PC-3 (cell line): ENCODE measurements at regions not wholly inside any gene's neighbourhood (a gene's known extent, or its start where the extent isn't known, plus 50 kb on each side); places are given as distances from the start of the nearest gene placed in this dataset.

Source experiments
- ATAC-seq: fragments of 200-7000 bp; cut with Tn5 transposase; 2 replicates; pipeline ENCODE4 v1.9.1; 2020; ENCODE audit warnings: mild to moderate bottlenecking, moderate library complexity
- BruUV-seq: library from RNA; stranded (reverse); fragments of 400-500 nt; replicated peaks from 2 replicates; lab custom pipeline; 2021; lab: Mats Ljungman, UMichigan
- CTCF ChIA-PET: fragments of 300-600 bp; sonication (Branson Sonifier 250); formaldehyde crosslinking; loops from one replicate; lab custom pipeline; 2022; ENCODE audit warnings: antibody characterized with exemption; lab: Charles Lee
- POLR2A ChIA-PET: fragments of 300-600 bp; sonication (Branson Sonifier 250); formaldehyde crosslinking; loops from one replicate; lab custom pipeline; 2022; ENCODE audit warnings: antibody characterized with exemption; ENCODE audit not compliant: unreplicated experiment; lab: Charles Lee
- DNase-seq: peaks from one replicate; pipeline ENCODE4 v3.0.0-alpha.2; 2015
- H2AFZ ChIP-seq: fragments of 300-600 bp; sonication (generic); 2 replicates; pipeline ENCODE4 v1.6.0; 2016; ENCODE audit warnings: antibody characterized with exemption, low read length
- H3F3A ChIP-seq: fragments of 300-600 bp; sonication (generic); one replicate; pipeline ENCODE4 v1.6.0; 2017; ENCODE audit warnings: antibody characterized with exemption, low read length, control low read depth, mild to moderate bottlenecking; ENCODE audit not compliant: unreplicated experiment
- H3K27ac ChIP-seq: fragments of 300-600 bp; sonication (generic); 2 replicates; pipeline ENCODE4 v1.5.1; 2016; ENCODE audit warnings: mild to moderate bottlenecking, low read length
- H3K27me3 ChIP-seq: fragments of 300-600 bp; sonication (generic); 2 replicates; pipeline ENCODE4 v1.6.1; 2016; ENCODE audit warnings: low read length, mixed read lengths
- H3K36me3 ChIP-seq: fragments of 300-600 bp; sonication (generic); 2 replicates; pipeline ENCODE4 v1.6.1; 2016; ENCODE audit warnings: low read depth, mixed run types, low read length, mixed read lengths
- H3K4me1 ChIP-seq: fragments of 300-600 bp; sonication (generic); 2 replicates; pipeline ENCODE4 v1.5.1; 2016; ENCODE audit warnings: low read length; ENCODE audit not compliant: insufficient read depth
- H3K4me2 ChIP-seq: fragments of 300-600 bp; sonication (generic); 2 replicates; pipeline ENCODE4 v1.6.0; 2016; ENCODE audit warnings: low read length
- H3K4me3 ChIP-seq: fragments of 300-600 bp; sonication (generic); 2 replicates; pipeline ENCODE4 v1.5.1; 2016; ENCODE audit warnings: mild to moderate bottlenecking, low read length, mixed read lengths
- H3K79me2 ChIP-seq: fragments of 300-600 bp; sonication (generic); 2 replicates; pipeline ENCODE4 v1.6.1; 2017; ENCODE audit warnings: low read length, mixed read lengths
- H3K9ac ChIP-seq: fragments of 300-600 bp; sonication (generic); 2 replicates; pipeline ENCODE4 v1.6.0; 2016; ENCODE audit warnings: mild to moderate bottlenecking, low read length
- H3K9me2 ChIP-seq: fragments of 300-600 bp; sonication (generic); replicated peaks from 2 replicates; pipeline ENCODE4 v1.6.1; 2016; ENCODE audit warnings: mixed run types, low read length, mixed read lengths
- H3K9me3 ChIP-seq: fragments of 300-600 bp; sonication (generic); 2 replicates; pipeline ENCODE4 v1.6.1; 2016; ENCODE audit warnings: low read length, mixed read lengths
- H4K20me1 ChIP-seq: fragments of 300-600 bp; sonication (generic); 2 replicates; pipeline ENCODE4 v1.6.1; 2016; ENCODE audit warnings: low read length, mixed read lengths
- EZH2 ChIP-seq: fragments of 300-600 bp; sonication (generic); IDR thresholded peaks from one replicate; pipeline ENCODE4 v1.6.1; 2017; ENCODE audit warnings: antibody characterized with exemption, mild to moderate bottlenecking, low read length; ENCODE audit not compliant: unreplicated experiment
- EZH2phosphoT487 ChIP-seq: fragments of 300-600 bp; sonication (generic); IDR thresholded peaks from 2 replicates; pipeline ENCODE4 v1.6.1; 2018; ENCODE audit warnings: mild to moderate bottlenecking, antibody characterized with exemption, low read length, borderline replicate concordance
- intact Hi-C: fragments of 100-400 bp; cut with micrococcal nuclease; formaldehyde crosslinking; loops from 2 replicates; pipeline ENCODE4 v1.9.0; 2023
- TF ChIP-seq, protein P1 (sequence below): fragments of 300-600 bp; sonication (generic); conservative IDR thresholded peaks from 2 replicates; pipeline ENCODE4 v1.5.1; 2017; ENCODE audit warnings: antibody characterized with exemption, low read depth, mild to moderate bottlenecking, low read length

GRCh38 chr5:51494821-51495220 is 111.6 kb downstream of the ISL1 start:
- intact Hi-C loops, result loop anchor here (5.0 to 10.0 kb wide), 3 partner anchors 77 to 370 kb away; partner anchors contain the start of gene ISL1
- Histone ChIP-seq H3K4me3 (no peak overlapping the region), H3K9ac (no peak overlapping the region), H3K27ac (no peak overlapping the region), H3F3A (no peaks in the 10 kb centered on the region), H4K20me1 (no peaks in the 10 kb centered on the region), H3K79me2 (no peaks in the 10 kb centered on the region), H2AFZ (no peak overlapping the region), H3K27me3 (no peaks in the 10 kb centered on the region), H3K4me1 (peaks cover 12% of the 10 kb centered on the region), H3K9me2 (no peaks in the 10 kb centered on the region), H3K9me3 (no peaks in the 10 kb centered on the region), H3K36me3 (no peaks in the 10 kb centered on the region), H3K4me2 (0 out of 2 replicates have a peak overlapping the region, but pooled peaks have one; percentile 53)
- POLR2A ChIA-PET, result no interaction called here
- ATAC-seq (no peak), DNase-seq (no peak)
- BruUV-seq, result no TSS peak
- TF ChIP-seq EZH2phosphoT487 (no peak), EZH2 (no peak)
- TF ChIP-seq, protein P1, sequence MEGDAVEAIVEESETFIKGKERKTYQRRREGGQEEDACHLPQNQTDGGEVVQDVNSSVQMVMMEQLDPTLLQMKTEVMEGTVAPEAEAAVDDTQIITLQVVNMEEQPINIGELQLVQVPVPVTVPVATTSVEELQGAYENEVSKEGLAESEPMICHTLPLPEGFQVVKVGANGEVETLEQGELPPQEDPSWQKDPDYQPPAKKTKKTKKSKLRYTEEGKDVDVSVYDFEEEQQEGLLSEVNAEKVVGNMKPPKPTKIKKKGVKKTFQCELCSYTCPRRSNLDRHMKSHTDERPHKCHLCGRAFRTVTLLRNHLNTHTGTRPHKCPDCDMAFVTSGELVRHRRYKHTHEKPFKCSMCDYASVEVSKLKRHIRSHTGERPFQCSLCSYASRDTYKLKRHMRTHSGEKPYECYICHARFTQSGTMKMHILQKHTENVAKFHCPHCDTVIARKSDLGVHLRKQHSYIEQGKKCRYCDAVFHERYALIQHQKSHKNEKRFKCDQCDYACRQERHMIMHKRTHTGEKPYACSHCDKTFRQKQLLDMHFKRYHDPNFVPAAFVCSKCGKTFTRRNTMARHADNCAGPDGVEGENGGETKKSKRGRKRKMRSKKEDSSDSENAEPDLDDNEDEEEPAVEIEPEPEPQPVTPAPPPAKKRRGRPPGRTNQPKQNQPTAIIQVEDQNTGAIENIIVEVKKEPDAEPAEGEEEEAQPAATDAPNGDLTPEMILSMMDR, result no peak
- CTCF ChIA-PET, result no interaction called here

- TF ChIP-seq, protein P1, result no peak
- TF ChIP-seq EZH2 (no peak), EZH2phosphoT487 (no peak)
- peaks cover 12% of the 10 kb centered on the region for H3K4me1 ChIP-seq
- no peaks in the 10 kb centered on the region for H3K27me3 ChIP-seq
- ChIA-PET CTCF (no interaction called here), POLR2A (no interaction called here)
- no TSS peak for BruUV-seq
- H3K27ac ChIP-seq, result peak overlapping the region; percentile 11; the same call in 1 of the 2 replicates
- peak overlapping the region; percentile 53 for H3K4me2 ChIP-seq
- intact Hi-C loops, result loop anchor here (5.0 to 10.0 kb wide), 3 partner anchors 77 to 369 kb away; partner anchors contain the start of gene ISL1
- H3K36me3 ChIP-seq, result no peaks in the 10 kb centered on the region
- no peaks in the 10 kb centered on the region for H3K79me2 ChIP-seq
- no peaks in the 10 kb centered on the region for H4K20me1 ChIP-seq
- ATAC-seq (peak; percentile 84), DNase-seq (peak; percentile 76)
- H3F3A ChIP-seq, result no peaks in the 10 kb centered on the region
- H3K4me3 ChIP-seq, result no peak overlapping the region
- H3K9ac ChIP-seq, result no peak overlapping the region
- H3K9me2 ChIP-seq, result no peaks in the 10 kb centered on the region
- H3K9me3 ChIP-seq, result no peaks in the 10 kb centered on the region
- no peak overlapping the region for H2AFZ ChIP-seq
These were observed 112.4 kb downstream of the ISL1 start for GRCh38 chr5:51495672-51496071.

DNA sequence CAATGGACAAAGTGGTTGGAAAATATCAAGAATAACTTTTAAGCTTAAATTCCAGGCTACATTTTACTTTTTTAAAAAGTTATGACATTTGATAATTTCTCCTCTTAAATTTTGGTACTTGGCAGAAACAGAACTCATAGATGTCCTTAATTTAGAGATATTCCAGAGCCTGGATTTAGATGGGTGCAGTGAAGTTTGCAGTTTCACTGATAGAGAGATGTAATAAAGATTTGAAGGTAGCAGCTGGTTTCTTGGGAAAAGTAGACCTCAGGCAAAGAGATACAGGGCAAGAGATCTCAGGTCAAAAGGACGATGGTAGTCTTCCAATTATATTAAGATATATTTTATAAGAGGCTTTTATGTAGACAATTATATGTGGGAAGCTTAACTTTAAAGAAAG is 134.6 kb downstream of the ISL1 start:
- Histone ChIP-seq H3K27me3 (no peaks in the 10 kb centered on the region), H3K9me3 (no peaks in the 10 kb centered on the region), H3K9me2 (no peaks in the 10 kb centered on the region), H3K36me3 (no peaks in the 10 kb centered on the region), H2AFZ (no peak overlapping the region), H3K27ac (no peak overlapping the region), H3K4me3 (no peak overlapping the region), H3K4me2 (no peak overlapping the region), H3F3A (no peaks in the 10 kb centered on the region), H3K9ac (no peak overlapping the region), H3K79me2 (no peaks in the 10 kb centered on the region), H4K20me1 (no peaks in the 10 kb centered on the region), H3K4me1 (no peaks in the 10 kb centered on the region)
- intact Hi-C loops, result no loop called here
- POLR2A ChIA-PET, result no interaction called here
- BruUV-seq, result no TSS peak
- ATAC-seq, result no peak
- CTCF ChIA-PET, result no interaction called here
- TF ChIP-seq, protein P1, result no peak
- TF ChIP-seq EZH2 (no peak), EZH2phosphoT487 (no peak)
- no peak for DNase-seq
